Fibroblast of lung (primary cell): ENCODE measurements at regions not wholly inside any gene's neighbourhood (a gene's known extent, or its start where the extent isn't known, plus 50 kb on each side); places are given as distances from the start of the nearest gene placed in this dataset.

Source experiments
- EZH2 ChIP-seq: IDR thresholded peaks from 2 replicates; pipeline ENCODE4 v1.5.1; 2012; ENCODE audit warnings: low read length, control low read depth, mild to moderate bottlenecking; ENCODE audit errors: missing control alignments
- TF ChIP-seq, protein P1 (sequence below), 2 donors: IDR thresholded peaks in 1 of 2; conservative IDR thresholded peaks in 1 of 2; 1 replicate in 1 of 2; 2 replicates in 1 of 2; pipeline ENCODE4 v1.5.1; 2011 to 2012; ENCODE audit warnings: low read length in 2 of 2, control low read depth in 1 of 2, inconsistent platforms in 1 of 2, low read depth in 1 of 2, mild to moderate bottlenecking in 1 of 2

DNA sequence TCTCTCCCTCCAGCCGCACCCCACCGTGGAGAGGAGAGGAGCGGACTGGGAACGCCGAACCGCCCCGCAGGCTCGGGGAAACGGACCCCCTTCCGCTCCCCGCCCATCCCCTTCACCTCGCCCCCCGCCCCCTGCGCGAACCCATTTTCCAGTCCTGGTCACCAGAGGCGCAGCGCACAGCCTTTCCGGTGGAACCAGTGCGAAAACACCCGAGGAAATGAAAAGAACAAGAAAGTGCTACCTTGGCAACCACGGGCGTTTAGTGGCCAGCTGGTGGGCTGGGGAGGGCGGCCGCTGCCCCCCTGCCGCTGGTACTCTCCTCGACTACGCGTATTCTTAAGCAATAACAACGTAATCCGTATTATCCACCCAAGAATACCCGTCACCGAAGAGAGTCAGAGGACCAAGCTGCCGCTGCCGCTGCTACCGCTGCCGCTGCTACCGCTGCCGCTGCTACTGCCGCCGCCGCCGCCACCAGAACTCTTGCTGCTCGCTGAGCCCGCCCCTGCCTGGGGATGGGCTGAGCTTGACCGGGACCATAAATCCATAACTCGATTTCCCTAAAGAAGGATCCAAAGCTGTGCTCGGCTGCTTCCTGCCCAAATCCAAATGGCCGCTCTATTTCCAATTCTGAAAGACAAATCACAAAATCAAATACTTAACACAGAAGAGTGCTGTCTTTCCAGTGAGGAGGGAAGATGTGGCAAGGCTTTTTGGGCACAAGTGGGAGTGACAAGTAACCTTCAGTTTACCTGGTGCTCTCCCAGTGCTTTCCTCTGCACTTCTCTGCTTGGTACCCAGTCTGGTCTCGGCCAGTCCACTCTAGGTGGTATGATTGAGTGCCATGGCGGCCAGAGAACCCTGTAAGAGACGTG, 125.2 kb upstream of the DPYD start:
- TF ChIP-seq, protein P1, sequence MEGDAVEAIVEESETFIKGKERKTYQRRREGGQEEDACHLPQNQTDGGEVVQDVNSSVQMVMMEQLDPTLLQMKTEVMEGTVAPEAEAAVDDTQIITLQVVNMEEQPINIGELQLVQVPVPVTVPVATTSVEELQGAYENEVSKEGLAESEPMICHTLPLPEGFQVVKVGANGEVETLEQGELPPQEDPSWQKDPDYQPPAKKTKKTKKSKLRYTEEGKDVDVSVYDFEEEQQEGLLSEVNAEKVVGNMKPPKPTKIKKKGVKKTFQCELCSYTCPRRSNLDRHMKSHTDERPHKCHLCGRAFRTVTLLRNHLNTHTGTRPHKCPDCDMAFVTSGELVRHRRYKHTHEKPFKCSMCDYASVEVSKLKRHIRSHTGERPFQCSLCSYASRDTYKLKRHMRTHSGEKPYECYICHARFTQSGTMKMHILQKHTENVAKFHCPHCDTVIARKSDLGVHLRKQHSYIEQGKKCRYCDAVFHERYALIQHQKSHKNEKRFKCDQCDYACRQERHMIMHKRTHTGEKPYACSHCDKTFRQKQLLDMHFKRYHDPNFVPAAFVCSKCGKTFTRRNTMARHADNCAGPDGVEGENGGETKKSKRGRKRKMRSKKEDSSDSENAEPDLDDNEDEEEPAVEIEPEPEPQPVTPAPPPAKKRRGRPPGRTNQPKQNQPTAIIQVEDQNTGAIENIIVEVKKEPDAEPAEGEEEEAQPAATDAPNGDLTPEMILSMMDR (conservative IDR thresholded peaks at IDR 0.05 in 1 of 2, IDR thresholded peaks at IDR 0.05 in 1 of 2; ENCODE audit: low read depth in 1 of 2, low read length in 2 of 2): no peak
- TF ChIP-seq EZH2: no peak
